ENCODE measurements at regions not wholly inside any gene's neighbourhood (a gene's known extent, or its start where the extent isn't known, plus 50 kb on each side); places are given as distances from the start of the nearest gene placed in this dataset.

DNA sequence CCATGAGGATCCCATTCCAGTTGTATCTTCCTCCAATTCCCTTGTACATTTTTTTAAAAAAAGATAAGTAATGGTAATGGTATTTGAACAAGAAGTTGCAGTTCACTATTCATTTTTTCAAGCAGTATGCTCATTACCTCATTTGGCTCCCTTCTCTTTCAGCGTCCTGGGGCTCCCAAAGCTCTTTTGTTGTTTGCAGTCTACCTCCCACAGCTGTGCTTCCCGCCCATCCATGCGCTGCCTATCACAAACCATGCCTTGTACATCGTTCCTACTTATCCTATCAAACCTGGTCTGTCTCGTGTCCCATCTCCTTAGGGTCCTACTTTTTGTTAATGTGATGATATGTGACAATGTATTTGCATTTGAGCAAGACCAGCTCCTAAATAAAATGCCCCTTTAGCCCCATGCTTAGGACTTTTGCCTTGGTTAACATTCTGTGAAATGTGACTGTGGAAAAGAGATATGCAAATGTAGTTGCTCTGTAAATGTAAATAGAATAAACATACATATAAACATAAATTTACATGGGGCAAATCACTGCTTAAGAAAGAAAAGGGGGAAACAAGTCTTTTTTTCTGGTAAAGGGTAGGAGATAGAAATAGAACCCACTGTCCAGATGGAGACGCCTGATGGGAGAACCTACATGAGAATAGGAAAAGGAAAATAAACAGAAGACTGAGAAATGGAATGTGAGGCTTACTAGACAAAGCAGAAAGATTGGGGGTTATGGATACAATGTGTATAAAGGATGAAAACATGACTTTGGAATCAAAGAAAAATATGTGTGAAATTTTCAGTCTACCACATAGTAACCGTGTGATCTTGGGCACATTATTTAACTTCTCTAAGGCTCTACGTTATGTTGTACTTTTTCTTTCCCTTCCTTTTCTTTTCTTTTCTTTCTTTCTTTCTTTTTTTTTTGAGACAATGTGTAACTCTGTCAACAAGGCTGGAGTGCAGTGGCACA lies 59.8 kb upstream of the PLXNA2 start:
- TF ChIP-seq POLR2A (IDR thresholded peaks at IDR 0.05; ENCODE audit: low read depth, low read length): no peak
- TF ChIP-seq TAF1 (IDR thresholded peaks at IDR 0.05; ENCODE audit: borderline replicate concordance, low read depth, low read length): no peak
- no peak for TF ChIP-seq POLR2AphosphoS5 (IDR thresholded peaks at IDR 0.05; ENCODE audit: low read depth, low read length)

Measured in GM12892 (cell line).